ENCODE measurements at regions not wholly inside any gene's neighbourhood (a gene's known extent, or its start where the extent isn't known, plus 50 kb on each side); places are given as distances from the start of the nearest gene placed in this dataset.

DNA sequence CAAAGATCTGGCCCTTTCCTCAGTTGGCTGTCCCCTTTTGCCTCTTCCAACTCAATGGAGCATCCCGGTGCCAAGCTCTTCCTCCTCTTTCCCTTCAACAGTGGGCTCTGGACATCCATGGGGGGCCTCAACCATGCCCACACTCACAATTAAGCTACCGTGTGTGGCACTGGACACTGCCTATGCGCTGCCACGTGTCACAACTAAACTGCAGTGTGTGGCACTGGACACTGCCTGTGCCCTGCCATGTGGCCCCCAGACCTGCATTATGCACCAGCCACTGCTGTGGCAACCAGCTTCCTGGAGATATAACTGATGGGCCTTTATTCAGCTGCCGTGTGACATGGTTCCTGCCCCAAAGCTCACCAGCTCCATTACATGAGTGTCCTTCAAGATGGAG lies 179.1 kb downstream of the KCNA5 start:
- DNase-seq (ENCODE audit: low read depth) (no peak), FAIRE-seq (no peak)
- Histone ChIP-seq H3K36me3 (ENCODE audit: control insufficient read depth, insufficient read depth, low read length) (no peaks in the 10 kb centered on the region), H3K4me3 (ENCODE audit: low read depth, low read length) (no peak overlapping the region), H3K27me3 (ENCODE audit: control insufficient read depth, insufficient read depth, low read length) (no peaks in the 10 kb centered on the region)
- TF ChIP-seq CTCF (IDR thresholded peaks at IDR 0.05; ENCODE audit: insufficient read depth, low read length, severe bottlenecking): no peak

GRCh38 chr12:5223881-5224280 lies 180.2 kb downstream of the KCNA5 start:
- no peak for TF ChIP-seq CTCF (IDR thresholded peaks at IDR 0.05; ENCODE audit: insufficient read depth, low read length, severe bottlenecking)
- no peak for FAIRE-seq

GRCh38 chr12:5226581-5226980 lies 182.9 kb downstream of the KCNA5 start:
- no peak for FAIRE-seq
- Histone ChIP-seq H3K4me3 (ENCODE audit: low read depth, low read length) (no peak overlapping the region), H3K27me3 (ENCODE audit: control insufficient read depth, insufficient read depth, low read length) (no peaks in the 10 kb centered on the region), H3K36me3 (ENCODE audit: control insufficient read depth, insufficient read depth, low read length) (no peaks in the 10 kb centered on the region)
- DNase-seq (ENCODE audit: low read depth): no peak
- no peak for TF ChIP-seq CTCF (IDR thresholded peaks at IDR 0.05; ENCODE audit: insufficient read depth, low read length, severe bottlenecking)

More at GRCh38 chr12:5223881-5224280, 180.2 kb downstream of the KCNA5 start:
- Histone ChIP-seq H3K36me3 (ENCODE audit: control insufficient read depth, insufficient read depth, low read length) (no peaks in the 10 kb centered on the region), H3K4me3 (ENCODE audit: low read depth, low read length) (no peak overlapping the region), H3K27me3 (ENCODE audit: control insufficient read depth, insufficient read depth, low read length) (no peaks in the 10 kb centered on the region)
- DNase-seq (ENCODE audit: low read depth): no peak

DNA sequence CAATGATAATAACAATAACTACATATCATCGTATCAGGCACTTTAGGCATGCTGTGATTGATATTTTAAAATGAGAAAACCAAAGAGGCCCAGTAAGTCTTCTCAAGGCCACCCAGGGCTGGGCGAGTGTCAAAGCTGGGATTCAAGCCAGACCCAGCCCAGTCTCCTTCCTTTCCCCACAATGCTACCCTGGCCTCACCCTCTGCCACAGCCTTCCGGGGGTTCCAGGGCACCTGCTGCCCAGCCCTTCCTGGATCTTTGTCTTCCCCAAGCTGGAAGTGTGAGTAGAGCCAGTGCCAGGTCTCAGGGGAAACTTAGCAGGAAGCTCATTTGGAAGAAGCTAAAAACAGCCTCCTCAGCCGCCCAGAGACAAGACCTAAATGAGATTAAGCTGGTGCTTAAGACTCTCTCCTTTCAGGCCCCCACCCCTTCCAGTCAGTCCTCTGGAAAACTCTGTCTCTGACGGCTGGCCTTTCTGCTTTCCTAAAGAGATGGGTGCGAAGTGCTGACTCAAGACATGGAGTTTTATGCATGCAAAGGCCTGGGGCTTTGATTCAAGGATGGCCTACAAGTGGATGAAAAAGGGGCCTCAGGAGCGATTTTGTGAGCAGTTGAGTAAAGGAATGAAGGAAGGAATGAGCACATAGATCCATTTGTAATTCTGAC lies 184.2 kb downstream of the KCNA5 start:
- FAIRE-seq: no peak
- TF ChIP-seq CTCF (IDR thresholded peaks at IDR 0.05; ENCODE audit: insufficient read depth, low read length, severe bottlenecking): no peak
- no peaks in the 10 kb centered on the region for H3K27me3 ChIP-seq (ENCODE audit: control insufficient read depth, insufficient read depth, low read length)

DNA sequence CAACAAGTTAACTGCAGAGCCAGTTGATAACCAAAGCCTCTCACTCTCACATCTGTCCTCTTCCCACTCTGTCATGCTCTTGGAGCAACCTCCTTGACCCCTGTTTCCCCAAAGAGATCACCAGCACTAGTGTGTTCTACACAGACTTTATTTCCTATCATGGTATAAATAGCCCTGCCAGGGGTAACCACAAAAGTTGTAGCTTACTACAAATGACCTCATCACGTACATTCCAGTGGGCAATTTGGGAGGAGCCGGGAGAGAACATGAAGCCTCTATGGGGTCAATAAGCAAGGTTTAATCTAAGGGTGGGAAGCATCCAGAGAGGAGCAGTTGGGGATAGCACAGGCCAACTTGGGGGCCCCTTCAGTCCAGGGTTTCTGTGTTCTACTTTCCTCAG lies 186.5 kb downstream of the KCNA5 start:
- no peak for TF ChIP-seq CTCF (IDR thresholded peaks at IDR 0.05; ENCODE audit: insufficient read depth, low read length, severe bottlenecking)
- Histone ChIP-seq H3K27me3 (ENCODE audit: control insufficient read depth, insufficient read depth, low read length) (no peaks in the 10 kb centered on the region), H3K36me3 (ENCODE audit: control insufficient read depth, insufficient read depth, low read length) (no peaks in the 10 kb centered on the region), H3K4me3 (ENCODE audit: low read depth, low read length) (no peak overlapping the region)
- FAIRE-seq (no peak), DNase-seq (ENCODE audit: low read depth) (no peak)

More for the DNA sequence above, 184.2 kb downstream of the KCNA5 start:
- Histone ChIP-seq H3K36me3 (ENCODE audit: control insufficient read depth, insufficient read depth, low read length) (no peaks in the 10 kb centered on the region), H3K4me3 (ENCODE audit: low read depth, low read length) (no peak overlapping the region)
- DNase-seq (ENCODE audit: low read depth): no peak

GRCh38 chr12:5230861-5231260 lies 187.2 kb downstream of the KCNA5 start:
- peak; percentile 37 for DNase-seq (ENCODE audit: low read depth)
- H3K27me3 ChIP-seq (ENCODE audit: control insufficient read depth, insufficient read depth, low read length): no peaks in the 10 kb centered on the region
- no peaks in the 10 kb centered on the region for H3K36me3 ChIP-seq (ENCODE audit: control insufficient read depth, insufficient read depth, low read length)
- FAIRE-seq: peak; percentile 87
- no peak for TF ChIP-seq CTCF (IDR thresholded peaks at IDR 0.05; ENCODE audit: insufficient read depth, low read length, severe bottlenecking)
- H3K4me3 ChIP-seq (ENCODE audit: low read depth, low read length): no peak overlapping the region
